ENCODE measurements at regions not wholly inside any gene's neighbourhood (a gene's known extent, or its start where the extent isn't known, plus 50 kb on each side); places are given as distances from the start of the nearest gene placed in this dataset.

DNA sequence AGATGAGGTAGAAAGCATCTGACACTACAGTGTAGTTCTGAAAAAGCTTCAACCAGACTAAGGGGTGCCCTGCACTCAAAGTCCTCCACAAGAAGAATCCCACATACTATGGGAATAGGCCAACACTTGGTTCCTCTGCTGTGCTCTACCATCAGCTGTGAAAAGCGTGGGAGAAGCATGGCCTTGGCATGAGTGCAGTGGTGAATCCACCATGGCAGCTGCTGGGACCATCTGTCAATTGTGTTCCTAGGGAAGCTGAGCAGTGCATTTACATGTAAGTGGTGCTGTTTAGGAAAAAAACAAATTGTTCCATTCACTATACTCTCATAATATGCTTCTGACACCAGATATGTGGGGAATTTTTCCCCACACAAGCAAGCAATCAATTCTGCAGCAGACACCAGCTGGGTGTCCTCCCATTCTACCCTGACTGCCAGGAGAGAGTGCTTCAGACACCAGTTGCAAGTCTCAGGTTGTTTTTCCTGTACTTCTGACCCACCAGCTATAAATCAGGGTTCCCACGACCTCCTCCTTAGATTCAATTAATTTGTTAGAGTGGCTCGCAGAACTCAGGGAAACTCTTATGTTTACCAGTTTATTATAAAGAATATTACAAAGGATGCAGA is 230.8 kb upstream of the CHRM3 start:
- no peaks in the 10 kb centered on the region for H3K27me3 ChIP-seq
- H3K4me1 ChIP-seq (ENCODE audit: control insufficient read depth in 1 of 2, insufficient read depth in 1 of 2, low read depth in 1 of 2, low read length in 1 of 2) = no peaks in the 10 kb centered on the region
- H3K27ac ChIP-seq = no peak overlapping the region
- no peaks in the 10 kb centered on the region for H3K36me3 ChIP-seq
- no peaks in the 10 kb centered on the region for H3K9me3 ChIP-seq
- TF ChIP-seq, protein P1, sequence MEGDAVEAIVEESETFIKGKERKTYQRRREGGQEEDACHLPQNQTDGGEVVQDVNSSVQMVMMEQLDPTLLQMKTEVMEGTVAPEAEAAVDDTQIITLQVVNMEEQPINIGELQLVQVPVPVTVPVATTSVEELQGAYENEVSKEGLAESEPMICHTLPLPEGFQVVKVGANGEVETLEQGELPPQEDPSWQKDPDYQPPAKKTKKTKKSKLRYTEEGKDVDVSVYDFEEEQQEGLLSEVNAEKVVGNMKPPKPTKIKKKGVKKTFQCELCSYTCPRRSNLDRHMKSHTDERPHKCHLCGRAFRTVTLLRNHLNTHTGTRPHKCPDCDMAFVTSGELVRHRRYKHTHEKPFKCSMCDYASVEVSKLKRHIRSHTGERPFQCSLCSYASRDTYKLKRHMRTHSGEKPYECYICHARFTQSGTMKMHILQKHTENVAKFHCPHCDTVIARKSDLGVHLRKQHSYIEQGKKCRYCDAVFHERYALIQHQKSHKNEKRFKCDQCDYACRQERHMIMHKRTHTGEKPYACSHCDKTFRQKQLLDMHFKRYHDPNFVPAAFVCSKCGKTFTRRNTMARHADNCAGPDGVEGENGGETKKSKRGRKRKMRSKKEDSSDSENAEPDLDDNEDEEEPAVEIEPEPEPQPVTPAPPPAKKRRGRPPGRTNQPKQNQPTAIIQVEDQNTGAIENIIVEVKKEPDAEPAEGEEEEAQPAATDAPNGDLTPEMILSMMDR (IDR thresholded peaks at IDR 0.05) = no peak
- H3K4me3 ChIP-seq (ENCODE audit: low read depth in 1 of 2, low read length in 1 of 2) = no peak overlapping the region

DNA sequence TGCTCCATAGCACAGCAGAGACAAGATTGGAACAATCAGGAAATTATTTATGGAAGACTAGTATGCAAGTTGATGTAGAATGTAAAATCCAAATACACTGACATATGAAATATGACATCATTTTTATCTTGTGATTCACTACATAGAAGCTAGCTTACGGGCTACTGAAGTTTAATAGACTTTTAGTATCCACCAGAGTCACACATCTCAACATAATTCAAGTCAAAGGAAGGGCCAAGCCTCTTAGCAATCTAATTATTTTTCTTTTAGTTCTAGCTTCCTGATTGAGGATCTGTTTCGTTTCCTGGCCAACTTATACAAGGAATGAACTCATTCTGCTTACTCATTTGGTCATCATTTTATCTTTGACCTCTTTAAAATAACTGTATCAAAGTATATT is 234.4 kb upstream of the CHRM3 start:
- Histone ChIP-seq H3K4me1 (ENCODE audit: control insufficient read depth in 1 of 2, insufficient read depth in 1 of 2, low read depth in 1 of 2, low read length in 1 of 2) (no peaks in the 10 kb centered on the region), H3K36me3 (no peaks in the 10 kb centered on the region), H3K9me3 (no peaks in the 10 kb centered on the region), H3K27me3 (no peaks in the 10 kb centered on the region), H3K27ac (no peak overlapping the region), H3K4me3 (ENCODE audit: low read depth in 1 of 2, low read length in 1 of 2) (no peak overlapping the region)
- TF ChIP-seq, protein P1 (IDR thresholded peaks at IDR 0.05) = no peak

DNA sequence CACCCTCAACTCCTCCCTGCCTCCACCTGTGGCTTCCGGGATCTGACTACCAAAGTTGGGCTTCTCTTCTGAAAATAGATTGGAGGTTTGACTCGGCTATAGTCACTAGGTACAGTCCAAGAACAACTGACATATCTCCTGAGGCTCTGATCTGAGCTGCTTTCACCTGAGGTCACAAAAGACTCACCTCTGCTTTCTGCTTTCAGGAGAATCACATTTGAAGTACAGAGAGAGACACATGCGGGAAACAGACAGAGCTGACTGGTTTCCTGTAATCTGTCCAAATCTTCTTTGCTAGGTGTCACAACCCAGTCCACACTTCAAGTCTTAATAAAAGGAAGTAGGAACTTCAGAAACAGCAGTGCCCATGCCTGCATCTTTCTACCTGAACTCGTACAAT is 245.4 kb upstream of the CHRM3 start:
- TF ChIP-seq, protein P1 (IDR thresholded peaks at IDR 0.05) = no peak
- no peak overlapping the region for H3K27ac ChIP-seq
- H3K4me1 ChIP-seq (ENCODE audit: control insufficient read depth in 1 of 2, insufficient read depth in 1 of 2, low read depth in 1 of 2, low read length in 1 of 2) = peaks cover 7 to 8% of the 10 kb centered on the region in 2 experiments
- no peaks in the 10 kb centered on the region for H3K36me3 ChIP-seq
- H3K4me3 ChIP-seq (ENCODE audit: low read depth in 1 of 2, low read length in 1 of 2) = no peak overlapping the region
- no peaks in the 10 kb centered on the region for H3K27me3 ChIP-seq
- no peaks in the 10 kb centered on the region for H3K9me3 ChIP-seq

DNA sequence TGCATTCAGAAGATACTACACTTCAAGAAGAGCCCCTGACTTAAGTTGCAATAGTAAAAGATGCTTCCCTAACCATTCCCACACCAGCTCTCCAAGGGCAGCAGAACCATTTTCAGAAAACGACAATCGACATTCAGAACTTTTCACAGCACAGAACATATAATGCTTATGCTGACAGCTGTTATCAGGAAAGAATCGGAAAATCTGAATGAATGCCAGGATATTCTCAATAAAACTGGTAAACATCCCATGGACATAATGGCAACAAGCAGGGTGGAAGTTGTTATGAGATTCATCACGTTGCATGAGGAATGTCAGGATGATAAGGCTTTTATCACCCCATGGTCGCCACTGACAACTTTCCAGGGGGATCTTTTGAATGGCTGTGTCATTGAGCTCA is 246.6 kb upstream of the CHRM3 start:
- H3K4me1 ChIP-seq (ENCODE audit: control insufficient read depth in 1 of 2, insufficient read depth in 1 of 2, low read depth in 1 of 2, low read length in 1 of 2) = peaks cover 7 to 8% of the 10 kb centered on the region in 2 experiments
- H3K27ac ChIP-seq = no peak overlapping the region
- H3K36me3 ChIP-seq = no peaks in the 10 kb centered on the region
- no peaks in the 10 kb centered on the region for H3K27me3 ChIP-seq
- TF ChIP-seq, protein P1 (IDR thresholded peaks at IDR 0.05) = no peak
- H3K4me3 ChIP-seq (ENCODE audit: low read depth in 1 of 2, low read length in 1 of 2) = no peak overlapping the region
- H3K9me3 ChIP-seq = no peaks in the 10 kb centered on the region

DNA sequence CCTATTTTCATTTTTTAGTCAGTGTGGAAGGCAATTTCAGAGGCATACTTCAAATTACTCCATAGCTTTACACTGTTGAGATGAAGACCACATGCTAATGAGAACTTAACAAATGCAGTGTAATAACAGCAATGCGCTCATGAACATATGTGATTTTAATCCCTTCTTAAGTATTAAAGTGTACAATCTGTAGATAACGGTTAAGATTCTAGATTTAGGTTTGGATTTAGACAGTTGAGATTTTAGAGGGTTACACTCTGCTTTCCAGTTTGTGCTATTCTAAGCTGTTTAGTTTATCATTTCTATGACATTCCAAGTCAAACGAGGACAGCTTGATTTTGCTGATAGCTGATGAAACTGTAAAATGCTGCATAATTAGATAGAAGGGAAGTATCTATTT is 257.8 kb upstream of the CHRM3 start:
- no peak overlapping the region for H3K27ac ChIP-seq
- H3K27me3 ChIP-seq = no peaks in the 10 kb centered on the region
- no peak overlapping the region for H3K4me3 ChIP-seq (ENCODE audit: low read depth in 1 of 2, low read length in 1 of 2)
- H3K9me3 ChIP-seq = no peaks in the 10 kb centered on the region
- H3K36me3 ChIP-seq = no peaks in the 10 kb centered on the region
- TF ChIP-seq, protein P1 (IDR thresholded peaks at IDR 0.05) = no peak
- H3K4me1 ChIP-seq (ENCODE audit: control insufficient read depth in 1 of 2, insufficient read depth in 1 of 2, low read depth in 1 of 2, low read length in 1 of 2) = peaks cover 1 to 2% of the 10 kb centered on the region in 2 experiments

Data from neutrophil (primary cell).